Kidney glomerular epithelial cell (primary cell): ENCODE measurements at regions not wholly inside any gene's neighbourhood (a gene's known extent, or its start where the extent isn't known, plus 50 kb on each side); places are given as distances from the start of the nearest gene placed in this dataset.

Experiments
- DNase-seq: peaks from one replicate; lab custom pipeline; 2025; lab: John Stamatoyannopoulos, UW

DNA sequence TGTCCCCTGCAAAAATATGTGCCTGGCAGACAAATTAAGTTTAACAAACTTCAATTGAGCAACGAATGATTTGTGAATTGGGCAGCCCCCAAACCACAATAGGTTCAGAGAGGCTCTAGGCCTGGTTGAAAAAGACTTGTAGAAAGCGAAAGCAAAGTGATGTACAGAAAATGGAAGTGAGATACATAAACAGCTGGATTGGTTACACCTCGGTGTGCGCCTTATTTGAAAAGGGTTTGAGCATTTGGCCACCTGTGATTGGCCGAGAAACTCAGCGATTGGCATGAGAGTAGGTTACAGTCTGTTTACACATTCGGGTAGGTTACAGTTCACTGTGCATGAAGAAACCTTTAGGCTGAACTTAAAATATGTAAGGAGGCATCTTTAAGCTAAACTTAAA lies 136.9 kb downstream of the CD83 start:
- DNase-seq, result no peak

GRCh38 chr6:14255916-14256315 lies 138.3 kb downstream of the CD83 start:
- no peak for DNase-seq

- no peak for DNase-seq
Observed at GRCh38 chr6:14258117-14258516, 140.5 kb downstream of the CD83 start.

DNA sequence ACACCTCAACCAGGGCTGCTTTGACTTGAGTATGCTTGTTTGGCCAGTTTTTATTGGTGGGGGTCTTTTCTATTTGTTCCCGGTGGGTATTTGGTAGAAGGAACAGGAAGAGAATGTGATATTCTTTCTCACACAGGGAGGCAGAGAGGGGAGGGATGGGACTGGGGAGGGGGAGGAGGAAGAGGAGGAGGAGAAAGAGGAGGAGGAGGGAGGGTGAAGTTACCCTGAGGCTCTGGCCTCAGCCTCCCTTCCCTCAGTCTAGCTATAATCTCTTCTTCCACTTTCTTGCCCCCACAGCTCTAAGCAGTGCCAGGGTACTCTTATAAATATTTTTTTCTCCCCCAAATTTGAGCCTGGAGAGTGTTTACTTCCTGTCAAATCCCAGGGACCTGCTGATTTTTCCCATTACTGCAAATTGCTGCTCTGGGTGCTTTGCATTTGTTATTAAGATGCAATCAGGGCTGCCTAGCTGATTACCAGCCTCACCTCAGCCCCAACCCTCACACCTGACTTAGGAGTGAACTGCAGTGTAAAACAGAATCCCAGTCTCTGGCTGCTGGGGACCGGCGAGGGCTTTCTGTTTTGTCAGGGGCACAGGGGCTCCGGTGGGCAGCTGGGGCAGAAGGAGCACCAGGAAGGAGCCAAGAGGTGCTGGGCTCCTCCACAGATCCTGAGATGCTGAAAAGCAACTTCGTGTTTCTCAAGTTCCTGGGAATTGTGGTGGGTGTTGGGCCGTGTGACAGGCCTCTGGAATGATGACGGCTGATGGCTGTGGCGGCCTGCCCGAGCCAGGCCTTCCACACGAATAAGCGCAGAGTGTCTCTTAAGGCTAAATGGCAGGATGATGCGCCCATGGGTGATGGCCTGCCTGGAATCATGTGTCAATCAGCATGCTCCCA lies 141.4 kb downstream of the CD83 start:
- DNase-seq, result no peak

DNA sequence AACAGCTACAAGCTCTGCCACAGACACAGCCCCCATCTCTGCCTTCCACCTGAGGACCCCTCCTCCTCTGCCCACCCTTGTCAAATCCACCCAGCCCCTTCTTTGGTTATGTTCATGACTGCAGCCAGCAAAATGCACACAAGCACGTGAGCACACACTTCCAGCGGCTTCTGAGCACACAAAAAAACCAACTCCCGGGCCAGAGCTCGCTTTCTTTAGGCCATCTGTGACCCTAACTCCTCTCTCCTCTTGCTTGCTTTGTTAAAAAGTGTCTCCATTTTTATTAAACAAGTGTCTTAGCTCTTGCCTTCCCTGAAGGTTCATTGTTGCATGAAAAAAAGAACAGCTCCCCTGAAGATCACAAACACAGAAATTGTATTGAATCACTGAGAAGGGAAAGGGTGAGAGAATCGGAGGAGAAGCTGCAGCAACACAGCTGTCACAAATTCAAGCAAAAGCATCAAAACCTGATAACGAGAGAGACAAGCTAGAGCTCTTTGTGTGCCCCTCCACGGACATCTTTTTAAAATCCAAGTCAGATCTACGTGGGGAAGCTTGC lies 142.1 kb downstream of the CD83 start:
- no peak for DNase-seq

DNA sequence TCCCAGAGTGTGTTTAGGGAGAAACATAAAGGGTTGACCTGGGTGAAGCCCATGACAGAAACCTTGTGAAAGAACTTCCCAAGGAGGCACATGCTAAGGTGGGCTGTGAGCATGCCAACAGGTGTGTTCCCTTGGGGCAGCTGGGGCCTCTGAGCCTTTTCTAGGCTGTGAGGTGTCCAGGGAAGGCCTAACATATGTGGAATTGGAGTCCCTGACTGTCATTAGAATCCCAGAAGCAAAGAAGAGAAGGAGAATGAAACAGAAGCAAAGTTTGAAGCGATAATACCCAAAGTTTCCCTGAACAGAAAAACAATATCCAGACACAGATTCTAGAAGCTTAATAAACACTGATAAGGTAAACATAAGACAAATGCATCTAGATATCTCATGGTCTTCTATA lies 143.3 kb downstream of the CD83 start:
- DNase-seq, result no peak

GRCh38 chr6:14263881-14264424 lies 146.4 kb downstream of the CD83 start:
- DNase-seq, result no peak

- DNase-seq, result no peak
Observed at GRCh38 chr6:14265049-14266021, 147.8 kb downstream of the CD83 start.

- no peak for DNase-seq
Observed at GRCh38 chr6:14266266-14266665, 148.7 kb downstream of the CD83 start.

DNA sequence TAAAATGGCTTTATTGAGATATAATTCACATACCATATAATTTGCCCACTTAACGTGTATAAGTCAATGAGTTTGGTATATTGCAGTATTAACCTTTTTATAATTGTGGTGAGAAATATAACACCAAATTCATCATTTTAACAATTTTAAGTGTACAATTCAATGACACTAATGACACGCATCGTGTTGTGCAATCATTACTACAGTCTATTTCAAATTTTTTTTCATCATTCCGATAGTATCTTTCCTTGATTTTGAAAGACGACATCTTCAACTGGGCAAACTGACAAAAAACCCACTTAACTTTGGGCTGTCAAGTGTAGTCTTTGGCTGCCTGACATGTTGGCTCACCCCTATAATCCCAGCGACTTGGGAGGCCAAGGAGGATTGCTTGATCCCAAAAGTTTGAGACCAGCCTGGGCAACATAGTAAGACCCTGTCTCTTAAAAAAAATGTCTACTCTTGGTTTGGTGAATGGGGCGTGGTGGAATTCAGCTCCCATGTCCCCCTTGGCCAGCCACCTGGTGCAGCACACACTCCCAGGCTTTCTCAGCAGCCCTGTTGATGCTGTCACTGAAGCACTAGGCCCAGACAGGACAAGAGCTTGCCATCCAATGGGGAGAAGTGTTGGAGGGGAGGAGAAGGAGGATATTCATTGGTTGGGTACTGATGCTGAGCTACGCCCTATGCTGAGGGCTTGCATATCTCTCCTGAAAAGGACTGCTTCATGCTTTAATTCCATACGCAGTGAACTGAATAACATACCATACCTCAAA lies 150.5 kb downstream of the CD83 start:
- DNase-seq, result no peak

DNA sequence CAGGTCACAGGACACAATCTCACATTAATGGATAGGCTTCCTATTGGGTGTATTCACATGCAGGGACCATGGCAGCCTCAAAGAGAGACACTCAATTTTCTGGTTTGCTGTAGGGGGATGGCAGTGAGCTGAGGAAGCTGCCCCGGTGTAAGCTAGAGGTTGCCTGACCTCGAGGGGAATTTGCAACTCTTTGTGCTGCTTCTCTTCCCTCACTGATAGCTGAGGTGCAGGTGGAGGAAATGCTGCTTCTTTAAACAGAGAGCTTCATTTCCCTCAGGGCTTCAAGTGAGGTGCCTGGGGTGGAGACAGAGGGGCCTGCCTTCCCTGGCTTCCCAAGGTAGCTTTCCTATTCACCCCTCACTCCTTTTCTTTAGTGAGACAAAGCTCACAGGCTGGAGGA lies 151.9 kb downstream of the CD83 start:
- DNase-seq, result no peak

- no peak for DNase-seq
Observed at GRCh38 chr6:14270142-14270893, 152.7 kb downstream of the CD83 start.

GRCh38 chr6:14270925-14271788 lies 153.6 kb downstream of the CD83 start:
- peak; percentile 26 for DNase-seq

GRCh38 chr6:14271789-14272736 lies 154.5 kb downstream of the CD83 start:
- peak; percentile 11 for DNase-seq

DNA sequence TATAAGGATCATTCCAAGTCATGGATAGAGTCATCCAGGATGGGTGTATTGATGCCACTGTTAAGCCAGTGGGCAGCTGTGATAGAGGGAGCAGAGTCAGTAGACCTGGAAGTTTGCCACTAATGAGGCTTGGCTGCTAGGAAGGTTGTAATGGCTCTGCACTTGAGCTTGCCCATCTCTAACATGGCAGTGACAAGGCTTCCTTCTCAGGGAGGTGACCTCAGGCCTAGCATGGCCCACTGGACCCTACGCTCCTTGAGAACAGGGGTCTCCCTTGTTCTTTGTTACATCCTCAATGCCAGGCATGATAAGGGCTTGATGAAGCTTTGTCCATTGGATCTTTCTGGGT lies 155.1 kb downstream of the CD83 start:
- no peak for DNase-seq

GRCh38 chr6:14273191-14273590 lies 155.6 kb downstream of the CD83 start:
- no peak for DNase-seq

DNA sequence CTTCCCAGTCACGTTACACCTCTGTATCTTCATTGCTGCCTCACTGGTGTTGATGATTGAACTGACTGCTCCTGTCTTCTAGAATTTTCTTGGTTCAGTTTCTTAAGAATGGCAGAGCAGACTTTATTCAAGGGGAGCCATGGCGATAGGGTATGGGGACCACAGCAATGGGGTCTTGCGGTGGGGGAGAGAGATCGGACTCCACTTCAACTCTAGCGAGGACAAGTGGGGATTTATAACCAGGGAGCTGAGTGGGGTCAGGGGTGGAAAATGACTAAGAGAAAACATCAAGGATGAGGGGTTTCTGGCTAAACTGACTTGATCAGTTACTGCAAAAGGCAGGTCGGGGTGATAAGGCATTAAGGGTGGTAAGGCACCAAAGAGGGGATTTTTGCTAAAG lies 156.4 kb downstream of the CD83 start:
- no peak for DNase-seq
